ENCODE measurements at regions not wholly inside any gene's neighbourhood (a gene's known extent, or its start where the extent isn't known, plus 50 kb on each side); places are given as distances from the start of the nearest gene placed in this dataset.

DNA sequence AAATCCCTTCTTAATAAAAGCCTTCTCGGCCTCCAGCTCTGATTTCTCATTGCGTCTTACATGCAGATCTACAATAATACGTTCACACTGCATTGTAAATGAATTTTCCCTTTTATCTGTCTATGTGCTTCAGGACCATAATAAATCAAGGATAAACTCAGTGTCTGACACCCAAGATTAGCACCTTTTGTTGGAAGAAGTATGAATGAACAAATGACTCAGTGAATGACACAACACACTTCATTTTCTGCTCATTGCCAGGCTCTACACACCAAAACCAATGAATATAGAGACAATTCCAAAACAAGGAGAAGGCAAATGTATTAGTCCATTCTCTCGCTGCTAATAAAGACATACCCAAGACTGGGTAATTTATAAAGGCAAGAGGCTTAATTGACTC lies 1224.4 kb downstream of the EFNB2 start:
- Histone ChIP-seq H3K79me2 (no peaks in the 10 kb centered on the region), H3K27ac (no peak overlapping the region), H3K4me3 (no peak overlapping the region), H3K9me2 (replicated peaks; ENCODE audit: insufficient read depth) (no peaks in the 10 kb centered on the region), H3K36me3 (replicated peaks; ENCODE audit: insufficient read depth, low read depth) (no peaks in the 10 kb centered on the region), H4K20me1 (ENCODE audit: insufficient read depth, poor library complexity, severe bottlenecking) (no peaks in the 10 kb centered on the region), H2AFZ (no peak overlapping the region), H3K4me2 (no peak overlapping the region), H3K4me1 (ENCODE audit: insufficient read depth) (no peaks in the 10 kb centered on the region), H3K9me3 (ENCODE audit: low read depth) (no peaks in the 10 kb centered on the region), H3K27me3 (no peaks in the 10 kb centered on the region)
- TF ChIP-seq EZH2phosphoT487 (IDR thresholded peaks at IDR 0.05; ENCODE audit: low read depth, severe bottlenecking, unreplicated experiment) = no peak
- TF ChIP-seq, protein P1, sequence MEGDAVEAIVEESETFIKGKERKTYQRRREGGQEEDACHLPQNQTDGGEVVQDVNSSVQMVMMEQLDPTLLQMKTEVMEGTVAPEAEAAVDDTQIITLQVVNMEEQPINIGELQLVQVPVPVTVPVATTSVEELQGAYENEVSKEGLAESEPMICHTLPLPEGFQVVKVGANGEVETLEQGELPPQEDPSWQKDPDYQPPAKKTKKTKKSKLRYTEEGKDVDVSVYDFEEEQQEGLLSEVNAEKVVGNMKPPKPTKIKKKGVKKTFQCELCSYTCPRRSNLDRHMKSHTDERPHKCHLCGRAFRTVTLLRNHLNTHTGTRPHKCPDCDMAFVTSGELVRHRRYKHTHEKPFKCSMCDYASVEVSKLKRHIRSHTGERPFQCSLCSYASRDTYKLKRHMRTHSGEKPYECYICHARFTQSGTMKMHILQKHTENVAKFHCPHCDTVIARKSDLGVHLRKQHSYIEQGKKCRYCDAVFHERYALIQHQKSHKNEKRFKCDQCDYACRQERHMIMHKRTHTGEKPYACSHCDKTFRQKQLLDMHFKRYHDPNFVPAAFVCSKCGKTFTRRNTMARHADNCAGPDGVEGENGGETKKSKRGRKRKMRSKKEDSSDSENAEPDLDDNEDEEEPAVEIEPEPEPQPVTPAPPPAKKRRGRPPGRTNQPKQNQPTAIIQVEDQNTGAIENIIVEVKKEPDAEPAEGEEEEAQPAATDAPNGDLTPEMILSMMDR (IDR thresholded peaks at IDR 0.05; ENCODE audit: poor library complexity) = no peak
- TF ChIP-seq EZH2 (IDR thresholded peaks at IDR 0.05; ENCODE audit: borderline replicate concordance) = no peak
- 93% methylated on average over 4 of the region's 4 CpGs for WGBS (ENCODE audit: low lambda C conversion rate, missing lambda C conversion rate)
- DNase-seq (ENCODE audit: low spot score) = no peak

- 98% methylated on average over 3 of the region's 3 CpGs for WGBS (ENCODE audit: low lambda C conversion rate, missing lambda C conversion rate)
Measured at GRCh38 chr13:105307776-105308175, 1227.7 kb downstream of the EFNB2 start.

DNA sequence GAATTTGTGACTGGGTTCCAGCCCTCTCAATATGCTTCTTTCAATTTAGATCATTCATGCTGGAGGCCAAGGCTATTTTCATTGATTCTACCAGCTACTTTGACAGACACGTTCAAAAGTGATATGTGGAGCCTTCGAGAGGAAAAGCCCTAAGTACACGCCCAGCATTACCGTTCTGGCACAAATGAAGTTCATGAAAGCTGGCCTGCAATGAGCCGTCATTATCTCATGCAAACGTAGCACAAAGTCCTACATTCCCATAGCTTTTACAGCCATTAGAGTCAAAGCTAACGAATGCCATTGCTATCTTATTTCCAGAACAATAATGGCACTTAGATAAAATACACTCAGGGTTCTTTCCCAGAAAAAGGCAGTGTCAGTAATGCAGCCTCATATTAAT lies 1237.6 kb downstream of the EFNB2 start:
- Histone ChIP-seq H3K27me3 (no peaks in the 10 kb centered on the region), H3K9me2 (replicated peaks; ENCODE audit: insufficient read depth) (no peaks in the 10 kb centered on the region), H3K27ac (peak overlapping the region; percentile 48), H4K20me1 (ENCODE audit: insufficient read depth, poor library complexity, severe bottlenecking) (no peaks in the 10 kb centered on the region), H2AFZ (no peak overlapping the region), H3K79me2 (no peaks in the 10 kb centered on the region), H3K4me1 (ENCODE audit: insufficient read depth) (no peaks in the 10 kb centered on the region), H3K4me2 (no peak overlapping the region), H3K9me3 (ENCODE audit: low read depth) (no peaks in the 10 kb centered on the region), H3K4me3 (no peak overlapping the region), H3K36me3 (replicated peaks; ENCODE audit: insufficient read depth, low read depth) (no peaks in the 10 kb centered on the region)
- TF ChIP-seq EZH2phosphoT487 (IDR thresholded peaks at IDR 0.05; ENCODE audit: low read depth, severe bottlenecking, unreplicated experiment) = no peak
- TF ChIP-seq EZH2 (IDR thresholded peaks at IDR 0.05; ENCODE audit: borderline replicate concordance) = no peak
- TF ChIP-seq, protein P1 (IDR thresholded peaks at IDR 0.05; ENCODE audit: poor library complexity) = no peak
- peak; percentile 34 for DNase-seq (ENCODE audit: low spot score)
- WGBS (ENCODE audit: low lambda C conversion rate, missing lambda C conversion rate) = 39% methylated on average over 7 of the region's 7 CpGs

More at GRCh38 chr13:105307776-105308175, 1227.7 kb downstream of the EFNB2 start:
- Histone ChIP-seq H3K27ac (no peak overlapping the region), H3K36me3 (replicated peaks; ENCODE audit: insufficient read depth, low read depth) (no peaks in the 10 kb centered on the region), H3K27me3 (no peaks in the 10 kb centered on the region), H3K4me1 (ENCODE audit: insufficient read depth) (no peaks in the 10 kb centered on the region), H3K9me2 (replicated peaks; ENCODE audit: insufficient read depth) (no peaks in the 10 kb centered on the region), H2AFZ (no peak overlapping the region), H3K4me2 (no peak overlapping the region), H3K4me3 (no peak overlapping the region), H3K79me2 (no peaks in the 10 kb centered on the region), H3K9me3 (ENCODE audit: low read depth) (no peaks in the 10 kb centered on the region), H4K20me1 (ENCODE audit: insufficient read depth, poor library complexity, severe bottlenecking) (no peaks in the 10 kb centered on the region)
- DNase-seq (ENCODE audit: low spot score) = no peak
- TF ChIP-seq EZH2phosphoT487 (IDR thresholded peaks at IDR 0.05; ENCODE audit: low read depth, severe bottlenecking, unreplicated experiment) = no peak
- TF ChIP-seq, protein P1 (IDR thresholded peaks at IDR 0.05; ENCODE audit: poor library complexity) = no peak
- no peak for TF ChIP-seq EZH2 (IDR thresholded peaks at IDR 0.05; ENCODE audit: borderline replicate concordance)

DNA sequence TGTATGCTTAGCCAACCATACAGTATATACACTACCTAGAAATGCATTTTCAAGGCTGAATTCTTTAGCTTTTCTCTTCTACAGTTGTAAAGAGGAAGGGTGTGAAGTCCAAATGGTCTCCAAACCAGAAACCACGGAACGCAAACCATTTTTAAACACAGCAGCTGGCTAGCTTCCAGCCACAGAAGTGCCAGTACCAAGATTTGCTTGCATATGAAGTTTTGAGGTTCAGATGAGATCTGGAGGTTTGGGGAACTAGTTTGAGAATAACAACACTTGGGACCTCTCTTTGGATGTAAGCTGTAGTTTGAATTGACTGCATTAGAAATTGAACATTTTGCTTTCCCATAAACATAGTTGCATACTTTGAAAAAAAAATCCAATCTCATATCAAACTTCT lies 1243.5 kb downstream of the EFNB2 start:
- Histone ChIP-seq H3K27ac (no peak overlapping the region), H2AFZ (no peak overlapping the region), H3K79me2 (no peaks in the 10 kb centered on the region), H3K27me3 (no peaks in the 10 kb centered on the region), H4K20me1 (ENCODE audit: insufficient read depth, poor library complexity, severe bottlenecking) (no peaks in the 10 kb centered on the region), H3K36me3 (replicated peaks; ENCODE audit: insufficient read depth, low read depth) (no peaks in the 10 kb centered on the region), H3K4me3 (no peak overlapping the region), H3K9me2 (replicated peaks; ENCODE audit: insufficient read depth) (no peaks in the 10 kb centered on the region), H3K9me3 (ENCODE audit: low read depth) (no peaks in the 10 kb centered on the region), H3K4me2 (no peak overlapping the region), H3K4me1 (ENCODE audit: insufficient read depth) (no peaks in the 10 kb centered on the region)
- TF ChIP-seq EZH2phosphoT487 (IDR thresholded peaks at IDR 0.05; ENCODE audit: low read depth, severe bottlenecking, unreplicated experiment) (no peak), EZH2 (IDR thresholded peaks at IDR 0.05; ENCODE audit: borderline replicate concordance) (no peak)
- TF ChIP-seq, protein P1 (IDR thresholded peaks at IDR 0.05; ENCODE audit: poor library complexity) = no peak
- no peak for DNase-seq (ENCODE audit: low spot score)
- WGBS (ENCODE audit: low lambda C conversion rate, missing lambda C conversion rate) = 85% methylated on average over 2 of the region's 2 CpGs

Data from hepatocyte (in vitro differentiated cells).